ENCODE measurements at regions not wholly inside any gene's neighbourhood (a gene's known extent, or its start where the extent isn't known, plus 50 kb on each side); places are given as distances from the start of the nearest gene placed in this dataset.

DNA sequence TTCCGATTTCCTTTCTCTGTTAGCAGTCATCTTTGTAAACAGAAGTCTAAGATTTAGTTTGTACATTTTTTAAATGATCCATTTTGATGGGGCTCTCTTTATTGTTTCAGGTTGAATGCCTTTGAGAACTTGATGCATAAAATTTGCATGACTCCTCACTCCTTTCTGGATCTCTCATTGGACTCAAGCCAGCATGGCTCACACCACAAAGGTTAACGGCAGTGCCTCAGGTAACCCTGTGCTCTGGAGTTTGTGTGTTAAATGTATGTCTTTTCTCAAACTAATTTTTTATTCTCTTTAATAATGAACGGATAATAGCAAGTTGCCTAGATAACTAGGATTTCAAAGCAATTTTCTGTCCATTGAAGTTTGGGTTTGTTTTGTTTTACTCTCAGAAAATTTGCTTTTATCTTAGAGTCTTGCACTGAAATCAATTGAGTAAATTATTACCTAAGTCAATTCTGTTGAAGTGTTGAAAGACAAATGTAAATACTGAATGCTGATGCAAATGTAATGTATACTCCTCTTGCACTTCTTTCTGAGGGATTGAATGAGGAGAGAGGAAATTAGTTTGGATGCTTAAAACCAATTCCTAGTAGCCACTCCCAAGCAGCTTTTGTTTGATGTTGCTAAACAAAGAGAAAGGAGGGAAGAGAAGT is 164.6 kb upstream of the DMRT1 start:
- TF ChIP-seq ZNF274 (IDR thresholded peaks at IDR 0.05; ENCODE audit: low read depth, low read length) = no peak
- no peak for TF ChIP-seq SUZ12 (IDR thresholded peaks at IDR 0.05; ENCODE audit: extremely low read depth, insufficient read depth, insufficient read length)
- no peak for TF ChIP-seq YY1 (IDR thresholded peaks at IDR 0.05; ENCODE audit: insufficient read depth, insufficient read length)
- peaks cover 3% of the 10 kb centered on the region for H3K4me1 ChIP-seq (ENCODE audit: insufficient read depth, insufficient read length)
- no peak for DNase-seq (ENCODE audit: low read depth, low spot score)
- H3K27me3 ChIP-seq (ENCODE audit: insufficient read depth, insufficient read length) = no peaks in the 10 kb centered on the region
- no peaks in the 10 kb centered on the region for H3K9me3 ChIP-seq (ENCODE audit: insufficient read depth, low read length)
- no peak overlapping the region for H3K9ac ChIP-seq (ENCODE audit: insufficient read length, low read depth)
- H3K4me3 ChIP-seq (ENCODE audit: insufficient read length, low read depth) = no peak overlapping the region
- H3K36me3 ChIP-seq (ENCODE audit: insufficient read depth, insufficient read length, low read length) = no peaks in the 10 kb centered on the region

DNA sequence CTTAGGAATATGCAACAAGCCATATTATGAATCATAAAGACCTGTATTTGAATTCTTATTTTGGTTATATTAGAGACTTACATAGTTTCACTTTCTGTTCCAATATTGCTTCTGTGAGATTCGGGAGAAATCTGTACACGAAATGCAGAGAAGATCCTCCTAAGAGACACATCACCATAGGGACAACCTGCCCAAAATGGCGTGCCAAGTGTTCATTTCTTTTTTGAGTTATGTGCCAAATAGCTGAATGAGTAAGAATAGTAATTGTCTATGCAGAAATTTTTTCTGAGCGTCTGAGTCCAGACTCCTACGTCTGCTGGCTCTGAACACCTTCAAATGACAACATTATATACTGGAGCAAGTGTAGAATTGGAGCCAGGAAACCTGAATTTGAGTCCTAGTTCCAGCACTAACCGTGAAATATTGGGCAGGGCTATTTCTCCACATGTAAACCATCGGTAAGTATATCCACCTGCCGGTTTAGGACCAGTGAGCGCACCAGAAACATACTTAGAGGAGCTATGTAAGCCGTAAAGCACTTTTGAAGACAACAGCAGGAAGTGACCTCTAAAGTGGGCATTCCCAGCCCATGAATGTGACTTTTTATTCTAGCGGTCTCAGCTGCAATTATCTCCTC is 163.9 kb upstream of the DMRT1 start:
- no peaks in the 10 kb centered on the region for H3K9me3 ChIP-seq (ENCODE audit: insufficient read depth, low read length)
- H3K36me3 ChIP-seq (ENCODE audit: insufficient read depth, insufficient read length, low read length) = no peaks in the 10 kb centered on the region
- no peak overlapping the region for H3K4me3 ChIP-seq (ENCODE audit: insufficient read length, low read depth)
- peaks cover 3% of the 10 kb centered on the region for H3K4me1 ChIP-seq (ENCODE audit: insufficient read depth, insufficient read length)
- no peaks in the 10 kb centered on the region for H3K27me3 ChIP-seq (ENCODE audit: insufficient read depth, insufficient read length)
- TF ChIP-seq SUZ12 (IDR thresholded peaks at IDR 0.05; ENCODE audit: extremely low read depth, insufficient read depth, insufficient read length) = no peak
- no peak overlapping the region for H3K9ac ChIP-seq (ENCODE audit: insufficient read length, low read depth)
- no peak for DNase-seq (ENCODE audit: low read depth, low spot score)

- Histone ChIP-seq H3K4me1 (ENCODE audit: insufficient read depth, insufficient read length) (no peaks in the 10 kb centered on the region), H3K4me3 (ENCODE audit: insufficient read length, low read depth) (no peak overlapping the region), H3K9me3 (ENCODE audit: insufficient read depth, low read length) (no peaks in the 10 kb centered on the region), H3K36me3 (ENCODE audit: insufficient read depth, insufficient read length, low read length) (no peaks in the 10 kb centered on the region), H3K27me3 (ENCODE audit: insufficient read depth, insufficient read length) (no peaks in the 10 kb centered on the region), H3K9ac (ENCODE audit: insufficient read length, low read depth) (no peak overlapping the region)
- DNase-seq (ENCODE audit: low read depth, low spot score) = no peak
- no peak for TF ChIP-seq YY1 (IDR thresholded peaks at IDR 0.05; ENCODE audit: insufficient read depth, insufficient read length)
- no peak for TF ChIP-seq SUZ12 (IDR thresholded peaks at IDR 0.05; ENCODE audit: extremely low read depth, insufficient read depth, insufficient read length)
- no peak for TF ChIP-seq ZNF274 (IDR thresholded peaks at IDR 0.05; ENCODE audit: low read depth, low read length)
Measured at GRCh38 chr9:678897-679296, 162.6 kb upstream of the DMRT1 start.

DNA sequence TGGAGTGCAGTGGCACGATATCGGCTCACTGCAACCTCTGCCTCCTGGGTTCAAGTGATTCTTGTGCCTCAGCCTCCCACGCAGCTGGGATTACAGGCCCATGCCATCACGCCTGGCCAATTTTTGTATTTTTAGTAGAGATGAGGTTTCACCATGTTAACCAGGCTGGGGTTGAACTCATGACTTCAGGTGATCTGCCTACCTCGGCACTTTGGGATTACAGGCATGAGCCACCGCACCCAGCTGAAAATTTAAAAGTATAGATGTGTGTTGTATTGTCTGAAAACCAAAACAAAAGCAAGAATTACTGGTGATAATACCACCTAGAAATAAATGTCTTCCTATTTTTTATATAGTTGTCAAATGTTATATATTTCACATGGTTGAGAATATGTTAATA is 162.0 kb upstream of the DMRT1 start:
- Histone ChIP-seq H3K36me3 (ENCODE audit: insufficient read depth, insufficient read length, low read length) (no peaks in the 10 kb centered on the region), H3K4me1 (ENCODE audit: insufficient read depth, insufficient read length) (no peaks in the 10 kb centered on the region), H3K9me3 (ENCODE audit: insufficient read depth, low read length) (no peaks in the 10 kb centered on the region), H3K27me3 (ENCODE audit: insufficient read depth, insufficient read length) (no peaks in the 10 kb centered on the region), H3K4me3 (ENCODE audit: insufficient read length, low read depth) (no peak overlapping the region), H3K9ac (ENCODE audit: insufficient read length, low read depth) (no peak overlapping the region)
- TF ChIP-seq SUZ12 (IDR thresholded peaks at IDR 0.05; ENCODE audit: extremely low read depth, insufficient read depth, insufficient read length) = no peak
- no peak for TF ChIP-seq YY1 (IDR thresholded peaks at IDR 0.05; ENCODE audit: insufficient read depth, insufficient read length)
- TF ChIP-seq ZNF274 (IDR thresholded peaks at IDR 0.05; ENCODE audit: low read depth, low read length) = no peak
- no peak for DNase-seq (ENCODE audit: low read depth, low spot score)

GRCh38 chr9:680106-680505 is 161.4 kb upstream of the DMRT1 start:
- Histone ChIP-seq H3K4me1 (ENCODE audit: insufficient read depth, insufficient read length) (no peaks in the 10 kb centered on the region), H3K4me3 (ENCODE audit: insufficient read length, low read depth) (no peak overlapping the region), H3K9me3 (ENCODE audit: insufficient read depth, low read length) (no peaks in the 10 kb centered on the region), H3K36me3 (ENCODE audit: insufficient read depth, insufficient read length, low read length) (no peaks in the 10 kb centered on the region), H3K9ac (ENCODE audit: insufficient read length, low read depth) (no peak overlapping the region), H3K27me3 (ENCODE audit: insufficient read depth, insufficient read length) (no peaks in the 10 kb centered on the region)
- TF ChIP-seq ZNF274 (IDR thresholded peaks at IDR 0.05; ENCODE audit: low read depth, low read length) = no peak
- TF ChIP-seq YY1 (IDR thresholded peaks at IDR 0.05; ENCODE audit: insufficient read depth, insufficient read length) = no peak
- TF ChIP-seq SUZ12 (IDR thresholded peaks at IDR 0.05; ENCODE audit: extremely low read depth, insufficient read depth, insufficient read length) = no peak
- no peak for DNase-seq (ENCODE audit: low read depth, low spot score)

- Histone ChIP-seq H3K9me3 (ENCODE audit: insufficient read depth, low read length) (no peaks in the 10 kb centered on the region), H3K9ac (ENCODE audit: insufficient read length, low read depth) (no peak overlapping the region), H3K27me3 (ENCODE audit: insufficient read depth, insufficient read length) (no peaks in the 10 kb centered on the region), H3K36me3 (ENCODE audit: insufficient read depth, insufficient read length, low read length) (no peaks in the 10 kb centered on the region), H3K4me3 (ENCODE audit: insufficient read length, low read depth) (no peak overlapping the region), H3K4me1 (ENCODE audit: insufficient read depth, insufficient read length) (peaks cover 3% of the 10 kb centered on the region)
- TF ChIP-seq YY1 (IDR thresholded peaks at IDR 0.05; ENCODE audit: insufficient read depth, insufficient read length) (no peak), ZNF274 (IDR thresholded peaks at IDR 0.05; ENCODE audit: low read depth, low read length) (no peak), SUZ12 (IDR thresholded peaks at IDR 0.05; ENCODE audit: extremely low read depth, insufficient read depth, insufficient read length) (no peak)
- no peak for DNase-seq (ENCODE audit: low read depth, low spot score)
Measured at GRCh38 chr9:682633-683508, 158.6 kb upstream of the DMRT1 start.

DNA sequence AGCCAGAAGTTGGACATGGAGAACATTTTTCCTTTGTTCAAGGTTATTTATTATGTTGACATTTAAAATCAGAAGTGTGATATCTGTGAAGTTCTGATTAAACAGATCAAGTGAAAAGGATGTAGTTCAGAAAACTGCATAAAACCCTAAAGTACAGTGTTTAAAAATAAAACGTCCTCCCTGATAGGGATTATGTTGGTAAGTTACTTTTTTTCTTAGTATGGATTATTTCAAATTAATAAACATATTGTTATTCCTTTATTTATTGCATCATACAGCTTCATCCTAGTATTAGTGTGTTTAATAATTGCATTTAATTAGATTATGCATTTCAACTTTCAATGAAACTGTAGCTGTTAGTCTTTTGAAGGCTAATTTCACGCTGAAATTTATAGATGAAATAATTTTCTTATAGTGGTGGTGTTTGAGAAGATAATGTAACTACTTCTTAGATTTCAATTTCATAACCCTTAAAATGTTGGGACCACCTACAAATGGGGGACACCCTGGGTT is 157.9 kb upstream of the DMRT1 start:
- Histone ChIP-seq H3K9me3 (ENCODE audit: insufficient read depth, low read length) (no peaks in the 10 kb centered on the region), H3K4me1 (ENCODE audit: insufficient read depth, insufficient read length) (peaks cover 3% of the 10 kb centered on the region), H3K4me3 (ENCODE audit: insufficient read length, low read depth) (no peak overlapping the region), H3K36me3 (ENCODE audit: insufficient read depth, insufficient read length, low read length) (no peaks in the 10 kb centered on the region), H3K9ac (ENCODE audit: insufficient read length, low read depth) (no peak overlapping the region), H3K27me3 (ENCODE audit: insufficient read depth, insufficient read length) (no peaks in the 10 kb centered on the region)
- TF ChIP-seq YY1 (IDR thresholded peaks at IDR 0.05; ENCODE audit: insufficient read depth, insufficient read length) = no peak
- TF ChIP-seq SUZ12 (IDR thresholded peaks at IDR 0.05; ENCODE audit: extremely low read depth, insufficient read depth, insufficient read length) = no peak
- no peak for TF ChIP-seq ZNF274 (IDR thresholded peaks at IDR 0.05; ENCODE audit: low read depth, low read length)
- no peak for DNase-seq (ENCODE audit: low read depth, low spot score)

Data from NT2/D1 (cell line).